ENCODE measurements at regions not wholly inside any gene's neighbourhood (a gene's known extent, or its start where the extent isn't known, plus 50 kb on each side); places are given as distances from the start of the nearest gene placed in this dataset.
"Not testable (repeated sequence)": the region's sequence is repeated elsewhere in the genome, so short reads cannot be mapped to it uniquely, and the experiment has no call there.

DNA sequence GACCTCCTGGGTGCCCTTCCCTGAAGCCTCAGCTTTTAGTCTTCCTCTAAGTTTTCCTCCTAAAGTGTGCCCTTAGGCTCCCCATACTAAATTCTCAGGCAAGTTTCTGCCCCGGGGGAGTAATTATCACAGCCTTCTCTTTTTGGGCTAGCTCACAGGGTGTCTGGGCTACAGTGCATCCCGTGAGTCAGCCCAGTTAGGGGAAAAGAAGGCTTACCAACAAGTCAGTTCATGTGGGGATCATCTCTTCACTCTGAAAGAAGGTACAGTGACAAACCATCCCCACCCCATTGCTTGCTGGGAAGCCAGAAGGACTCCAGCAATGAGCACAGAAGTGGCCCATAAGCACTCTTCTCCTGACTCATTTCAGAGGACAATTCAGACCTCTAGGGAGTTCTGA lies 134.7 kb upstream of the FAM9C start:
- no peak for DNase-seq

GRCh38 chrX:13177921-13178566 lies 133.6 kb upstream of the FAM9C start:
- no peak for DNase-seq

GRCh38 chrX:13175056-13175455 lies 130.6 kb upstream of the FAM9C start:
- no peak for DNase-seq

- DNase-seq: no peak
Observed at GRCh38 chrX:13170966-13171558, 126.6 kb upstream of the FAM9C start.

- no peak for DNase-seq
Observed at GRCh38 chrX:13169684-13170083, 125.3 kb upstream of the FAM9C start.

DNA sequence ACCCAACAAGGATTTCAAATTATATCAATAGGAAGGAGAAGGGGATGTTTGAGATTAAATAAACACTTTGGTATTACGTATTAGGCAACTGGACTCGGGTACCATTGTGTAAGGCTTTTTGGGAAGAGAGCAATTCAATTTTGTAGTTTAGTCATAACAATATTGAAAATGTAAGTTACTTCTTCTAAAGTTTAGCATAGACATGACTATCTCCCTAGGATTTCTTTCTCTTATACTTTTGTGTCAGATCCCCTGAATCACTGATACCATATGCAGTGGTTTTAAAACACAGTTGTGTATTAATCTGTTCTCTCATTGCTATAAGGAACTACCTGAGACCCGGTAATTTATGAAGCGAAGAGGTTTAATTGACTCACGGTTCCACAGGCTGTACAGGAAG lies 123.8 kb upstream of the FAM9C start:
- DNase-seq: no peak

- no peak for DNase-seq
Observed at GRCh38 chrX:13167481-13168231, 123.2 kb upstream of the FAM9C start.

DNA sequence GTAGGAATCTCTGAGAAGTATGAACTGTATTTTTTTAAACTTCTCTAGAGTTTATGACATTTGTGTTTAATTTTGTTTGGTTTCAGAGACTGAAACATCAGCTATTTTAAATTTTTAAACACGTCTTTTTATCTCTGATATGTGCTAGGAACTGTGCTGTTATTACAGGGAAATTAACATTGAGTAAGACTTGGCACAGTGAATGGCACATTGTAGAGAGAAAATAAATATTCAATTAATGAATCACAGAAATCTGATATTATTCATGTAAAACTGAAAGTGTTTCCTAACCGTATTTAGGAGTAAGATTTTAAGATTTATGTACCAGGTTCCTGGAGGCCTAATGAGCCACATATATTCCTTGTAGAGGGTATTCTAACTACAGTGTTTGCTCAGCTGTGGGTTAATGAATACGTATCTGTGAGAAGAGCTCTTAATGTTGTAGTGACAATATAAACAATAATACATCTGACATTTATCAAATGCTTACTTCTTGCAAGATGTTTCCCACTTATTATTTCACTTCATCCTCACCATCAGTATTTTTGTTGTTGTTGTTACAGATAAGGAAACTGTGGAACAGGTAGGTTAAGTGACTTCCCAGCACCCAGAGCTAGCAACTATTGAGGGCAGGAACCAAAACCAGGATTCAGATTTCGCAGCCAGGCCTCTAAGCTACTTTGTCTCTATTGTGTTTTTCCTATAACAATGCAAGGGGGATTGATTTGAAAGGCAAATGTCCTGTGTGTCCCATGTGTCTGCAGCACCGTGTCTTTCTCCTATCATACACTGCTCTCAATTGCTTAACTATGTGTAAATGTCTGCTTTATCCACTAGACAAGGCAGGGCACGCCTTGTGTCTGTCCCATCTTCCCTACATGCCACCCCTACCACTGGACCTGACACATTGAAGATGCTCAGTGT lies 121.1 kb upstream of the FAM9C start:
- DNase-seq: no peak

- no peak for DNase-seq
Observed at GRCh38 chrX:13164611-13165010, 120.2 kb upstream of the FAM9C start.

DNA sequence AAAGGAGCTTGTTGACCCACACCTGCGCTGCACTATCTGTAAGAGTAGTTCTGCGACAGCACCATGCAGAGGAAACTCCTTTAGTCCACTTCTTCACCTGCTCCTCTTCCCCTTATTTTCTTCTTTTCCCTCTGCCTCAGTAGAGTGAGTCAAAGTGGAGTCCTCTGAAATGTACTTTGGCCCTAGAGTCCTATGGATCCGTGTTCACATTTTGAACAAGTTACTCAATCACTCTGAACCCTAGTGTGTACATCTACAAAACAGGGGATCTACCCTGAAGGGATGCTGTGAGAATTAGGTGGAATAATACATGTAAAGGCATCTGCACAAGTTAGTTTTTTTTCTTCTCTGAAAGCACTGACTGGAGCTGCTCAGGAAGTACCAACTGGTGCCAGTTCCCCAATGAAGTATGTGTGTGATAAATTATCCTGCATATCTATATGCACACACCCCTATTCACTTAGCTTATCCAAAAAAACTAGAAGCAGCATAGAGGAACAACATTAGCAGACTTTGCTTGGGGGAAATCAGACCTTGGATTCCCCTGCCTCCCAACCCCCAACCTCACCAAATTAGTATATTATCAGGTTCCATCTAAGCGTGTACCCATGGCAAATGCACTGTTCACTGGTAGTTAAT lies 118.5 kb upstream of the FAM9C start:
- no peak for DNase-seq

GRCh38 chrX:13159886-13160285 lies 115.5 kb upstream of the FAM9C start:
- no peak for DNase-seq

GRCh38 chrX:13158911-13159310 lies 114.5 kb upstream of the FAM9C start:
- no peak for DNase-seq

GRCh38 chrX:13155550-13155949 lies 111.1 kb upstream of the FAM9C start:
- DNase-seq: not testable (repeated sequence)

DNA sequence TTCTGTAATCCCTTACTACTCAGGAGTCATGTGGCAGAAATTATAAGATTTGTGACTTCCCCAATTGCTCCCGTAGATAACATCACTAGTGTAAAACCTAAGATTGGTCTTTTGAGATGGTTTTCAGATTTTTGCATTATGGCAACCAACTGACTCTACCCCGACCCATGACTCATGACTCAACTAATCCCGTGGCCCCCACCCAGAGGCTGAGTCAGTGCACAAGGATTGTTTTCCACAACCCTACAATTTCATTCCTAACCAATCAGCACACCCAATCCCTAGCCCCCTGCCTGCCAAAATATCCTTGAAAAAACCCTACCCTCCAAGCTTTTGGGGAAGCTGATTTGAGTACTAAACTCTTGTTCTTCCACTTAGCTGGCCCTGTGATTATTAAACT lies 109.4 kb upstream of the FAM9C start:
- DNase-seq: no peak

DNA sequence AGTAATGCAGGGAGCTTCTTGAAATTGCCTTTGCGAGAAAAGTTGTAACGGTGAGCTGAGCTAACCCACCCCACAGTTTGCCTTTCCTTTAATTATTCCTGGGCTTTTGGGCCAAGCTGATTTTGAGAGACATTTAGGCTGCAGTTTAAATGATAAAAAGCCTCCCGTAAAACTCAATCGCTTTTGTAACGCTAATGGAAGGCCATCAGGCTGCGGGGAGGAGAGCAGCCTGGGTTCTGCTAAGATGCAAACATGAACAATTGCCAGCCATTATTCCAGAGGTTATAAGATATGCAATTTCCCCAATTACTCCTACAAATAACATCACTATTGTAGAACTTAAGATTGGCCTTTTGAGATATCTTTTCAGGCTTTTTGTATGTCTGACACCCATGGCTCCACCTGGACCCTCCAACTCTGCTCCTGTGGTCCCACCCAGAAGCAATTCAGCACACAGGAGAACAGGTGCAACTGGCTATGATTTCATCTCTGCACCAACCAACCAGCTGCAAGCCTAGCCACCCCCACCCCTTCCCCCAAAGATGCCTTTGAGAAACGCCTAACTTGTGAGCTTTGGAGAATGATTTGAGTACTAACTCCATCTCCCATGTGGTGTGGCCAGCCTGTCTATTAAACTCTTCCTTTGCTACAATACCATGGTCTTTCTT lies 108.2 kb upstream of the FAM9C start:
- no peak for DNase-seq

- DNase-seq: no peak
Observed at GRCh38 chrX:13151828-13152517, 107.6 kb upstream of the FAM9C start.

- no peak for DNase-seq
Observed at GRCh38 chrX:13149702-13150350, 105.4 kb upstream of the FAM9C start.

DNA sequence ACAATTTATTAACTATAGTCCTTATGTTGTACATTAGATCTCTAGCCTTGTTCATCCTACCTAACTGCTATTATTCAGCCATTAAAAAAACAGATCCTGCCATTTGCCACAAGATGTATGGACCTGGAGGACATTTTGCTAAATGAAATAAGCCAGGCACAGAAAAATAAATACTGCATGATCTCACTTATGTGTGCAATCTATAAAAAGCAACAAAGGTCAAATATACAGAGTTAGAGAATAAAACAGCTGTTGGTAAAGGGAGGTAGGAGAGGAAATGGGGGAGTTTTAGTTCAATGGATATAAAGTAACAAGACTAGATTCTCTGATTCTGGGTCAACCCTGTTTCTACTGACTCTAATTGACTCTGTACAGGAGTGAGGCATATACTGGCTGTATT lies 103.3 kb upstream of the FAM9C start:
- no peak for DNase-seq

DNA sequence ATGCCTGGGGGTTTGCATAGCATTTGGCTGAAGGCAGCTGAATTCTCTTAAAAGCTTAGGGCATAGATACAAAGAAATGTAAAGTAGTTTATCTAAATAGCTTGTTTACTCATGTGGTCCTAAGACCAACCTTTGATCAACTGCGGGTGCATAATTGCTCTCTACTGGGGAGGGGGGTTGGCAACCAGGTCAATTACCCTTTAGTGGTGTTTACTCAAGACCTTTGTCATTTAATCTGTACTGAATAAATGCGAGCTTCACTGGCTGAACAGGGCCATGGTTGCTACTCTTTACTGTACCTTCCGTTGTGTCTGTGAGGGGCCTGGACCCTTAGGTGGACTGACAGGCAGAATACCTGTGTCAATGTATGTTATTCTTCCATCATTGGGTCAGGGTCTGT lies 102.7 kb upstream of the FAM9C start:
- DNase-seq: no peak

- DNase-seq: no peak
Observed at GRCh38 chrX:13144927-13145655, 100.7 kb upstream of the FAM9C start.

Data from DMS79 (cell line).